ENCODE measurements at regions not wholly inside any gene's neighbourhood (a gene's known extent, or its start where the extent isn't known, plus 50 kb on each side); places are given as distances from the start of the nearest gene placed in this dataset.

DNA sequence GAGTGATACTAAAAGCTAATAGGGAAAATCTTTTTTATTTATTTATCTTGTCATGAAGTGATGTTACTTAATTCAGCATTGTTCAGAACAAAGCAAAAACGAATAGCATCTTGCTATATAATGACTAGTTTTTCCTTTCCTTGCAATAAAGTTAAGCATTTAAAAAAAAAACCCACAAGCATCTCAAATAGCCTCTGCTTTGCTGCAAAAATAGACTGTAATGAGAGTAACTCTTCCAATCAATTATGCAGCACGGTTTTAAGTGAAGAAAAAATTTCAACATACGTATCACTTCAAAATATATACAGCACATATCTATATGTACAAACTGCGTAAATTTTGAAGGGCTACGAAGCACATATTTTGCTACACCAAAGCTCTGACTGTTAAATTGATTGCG is 153.3 kb upstream of the VRK2 start:
- DNase-seq: no peak

DNA sequence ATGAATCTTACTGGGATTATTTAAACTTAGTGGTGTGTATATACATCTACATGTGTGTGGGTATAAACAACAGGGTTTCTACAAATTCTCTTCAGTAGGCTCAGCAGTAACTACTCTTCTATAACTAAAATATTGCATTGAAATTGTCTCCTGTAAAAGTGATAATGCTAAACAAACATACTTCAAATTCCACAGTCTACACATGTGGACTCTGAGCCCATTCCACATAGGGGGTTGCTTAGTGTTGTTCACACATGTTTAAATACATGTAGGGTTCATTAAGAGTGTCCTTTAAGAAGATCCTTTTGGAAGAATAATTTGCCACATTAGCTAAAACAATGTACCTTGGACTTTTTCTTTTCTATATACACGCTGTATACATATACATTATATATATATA is 152.8 kb upstream of the VRK2 start:
- DNase-seq: no peak

DNA sequence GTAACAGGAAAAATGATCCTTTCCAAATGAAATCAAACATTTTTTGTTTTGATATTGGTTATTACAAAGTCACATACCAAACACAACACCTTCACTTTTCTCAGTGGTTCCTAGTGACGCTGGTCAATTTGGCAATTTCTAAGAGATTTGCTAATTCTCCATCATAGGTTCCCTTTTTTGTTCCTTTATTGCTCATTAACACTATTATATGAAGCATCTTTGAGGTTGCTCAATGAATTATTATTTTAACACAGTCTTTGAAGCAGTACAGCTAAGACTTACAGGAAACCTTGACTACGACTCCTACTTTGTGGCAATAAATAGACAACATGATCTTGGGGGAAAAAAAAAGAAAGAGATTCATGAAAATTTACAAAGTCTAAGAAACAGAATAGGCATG is 152.2 kb upstream of the VRK2 start:
- DNase-seq: no peak

DNA sequence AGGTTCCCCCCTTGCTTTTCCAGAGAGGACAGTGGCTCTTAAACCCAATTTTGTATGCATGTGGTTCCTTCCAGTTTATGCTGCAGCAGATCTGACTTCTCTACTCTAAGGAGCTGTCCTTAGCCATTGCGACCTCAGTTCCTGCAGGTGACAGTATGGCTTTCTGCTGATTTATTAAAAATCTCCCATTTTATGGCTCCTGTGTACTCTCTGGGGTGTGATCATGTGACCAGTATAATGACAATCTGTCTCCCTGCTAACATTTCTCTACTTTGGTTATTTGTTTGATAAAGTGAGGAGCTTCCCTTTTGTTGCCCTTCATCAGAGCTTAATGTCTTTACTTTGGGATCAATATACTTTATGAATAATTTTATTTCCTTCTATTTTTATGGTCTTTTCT is 148.7 kb upstream of the VRK2 start:
- no peak for DNase-seq

DNA sequence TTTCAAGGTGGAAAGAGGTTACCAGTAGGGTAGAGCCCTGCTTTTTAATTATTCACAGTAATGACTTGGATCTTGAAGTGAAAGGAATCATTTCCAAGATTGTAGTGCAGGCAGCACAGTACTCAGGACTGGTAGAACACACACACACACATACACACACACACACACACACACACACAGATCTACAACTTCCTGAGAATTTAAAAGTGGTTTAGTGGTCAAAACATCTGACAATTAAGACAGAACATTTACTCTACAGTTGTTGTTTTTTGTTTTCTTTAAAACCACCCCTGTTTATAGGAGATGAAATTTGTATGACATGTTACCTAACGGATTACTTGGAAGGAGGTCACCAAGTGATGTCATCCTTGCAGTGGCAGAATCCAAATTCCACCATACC is 146.7 kb upstream of the VRK2 start:
- no peak for DNase-seq

DNA sequence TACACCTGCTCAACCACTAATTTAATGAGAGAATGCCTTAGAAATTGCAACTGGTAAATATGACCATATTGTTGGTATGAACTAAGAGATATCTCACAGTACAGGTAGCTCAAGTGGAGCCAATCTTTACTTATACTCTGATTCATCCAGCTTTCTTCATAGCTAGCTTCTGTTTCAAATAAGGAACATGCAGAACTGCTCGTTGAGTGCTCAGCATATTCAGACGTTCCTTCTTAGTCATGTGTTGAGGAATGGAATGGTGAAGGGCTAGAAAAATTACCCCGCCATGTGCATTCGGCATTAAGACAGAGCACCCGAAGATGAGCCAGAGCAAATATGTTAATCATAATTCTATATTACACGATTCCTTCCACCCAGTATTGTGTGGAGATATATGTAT is 144.0 kb upstream of the VRK2 start:
- DNase-seq: no peak

DNA sequence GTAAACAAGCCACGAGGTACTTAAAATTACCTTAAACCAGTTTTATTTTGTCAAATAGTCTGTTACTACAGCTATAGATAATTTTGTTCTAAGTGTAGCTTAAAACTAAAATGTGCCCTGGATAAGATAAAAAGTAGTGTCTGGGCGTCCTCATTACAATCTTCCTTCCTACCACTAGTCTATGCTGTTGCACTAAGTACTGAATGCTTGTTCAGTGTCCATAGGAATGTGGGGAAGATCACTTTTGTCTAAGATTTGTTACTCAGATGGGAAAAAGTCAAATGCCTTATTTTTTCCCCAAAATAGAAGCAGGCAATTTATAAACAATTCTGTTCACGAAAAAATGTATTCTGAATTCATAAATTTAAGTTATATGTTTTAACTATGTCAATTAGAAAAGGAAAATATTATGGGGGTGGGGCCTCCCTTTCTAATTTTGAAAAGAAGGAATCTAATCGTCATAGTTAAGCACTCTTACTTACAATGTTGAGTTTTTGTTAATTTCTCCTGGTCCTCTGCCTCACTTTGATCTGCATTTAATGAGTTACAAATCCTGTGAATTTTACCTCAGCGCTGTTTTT is 140.4 kb upstream of the VRK2 start:
- DNase-seq: no peak

DNA sequence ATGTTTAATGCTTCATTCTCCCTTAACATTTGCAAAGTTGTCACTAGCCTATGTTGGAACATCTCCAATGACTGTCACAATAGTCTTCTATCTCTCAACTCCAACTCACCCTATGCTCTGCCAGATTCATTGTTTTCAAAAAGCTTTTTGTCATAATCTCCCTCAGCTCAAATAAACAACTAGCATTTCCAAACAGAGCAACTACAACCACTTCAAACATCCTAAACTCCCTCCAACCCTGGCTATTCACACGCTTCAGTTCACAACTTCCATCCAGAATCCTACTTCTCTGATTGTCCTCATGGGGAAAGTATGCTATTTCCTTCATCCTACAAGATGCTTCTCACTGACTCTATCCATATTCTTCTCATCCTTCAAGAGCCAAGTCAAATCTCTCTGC is 139.2 kb upstream of the VRK2 start:
- DNase-seq: no peak

DNA sequence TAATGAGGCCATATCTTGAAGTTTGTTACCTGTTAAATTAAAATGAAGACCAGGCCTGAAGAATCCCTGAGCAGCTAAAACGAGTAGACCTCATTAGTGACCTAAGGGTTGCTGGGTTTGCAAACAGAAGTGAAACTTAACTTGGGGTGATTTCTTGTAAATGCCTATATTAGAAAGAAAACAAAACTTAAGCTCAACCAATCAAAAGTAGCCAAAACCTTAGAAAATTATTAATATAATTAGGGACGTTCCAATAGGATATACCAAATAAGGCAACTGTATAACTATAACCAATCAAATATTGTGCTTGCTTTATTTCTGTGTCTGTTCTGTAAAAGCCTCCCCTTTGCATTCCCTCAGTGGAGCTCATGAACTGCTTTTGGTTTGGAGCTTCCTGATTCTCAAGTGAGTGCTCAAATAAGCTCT is 137.9 kb upstream of the VRK2 start:
- no peak for DNase-seq

DNA sequence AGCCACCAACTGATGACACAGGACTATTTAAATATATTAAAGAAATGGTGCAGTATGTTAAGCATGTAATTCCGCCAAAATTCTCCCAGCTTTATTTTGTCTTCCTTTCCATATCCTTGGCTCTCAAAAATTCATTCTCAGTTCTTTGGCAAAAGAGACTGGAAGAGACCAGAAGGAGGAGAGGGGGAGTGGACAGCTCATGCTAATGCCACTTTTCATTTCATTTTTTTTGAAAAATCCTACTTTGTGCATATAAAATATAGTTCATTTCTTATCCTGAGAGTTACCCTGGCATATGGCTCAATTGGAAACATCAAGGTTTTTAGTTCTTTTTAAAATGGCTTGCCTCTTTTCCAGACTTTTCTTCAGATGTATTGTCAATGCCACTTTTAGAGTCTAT is 128.5 kb upstream of the VRK2 start:
- no peak for DNase-seq

DNA sequence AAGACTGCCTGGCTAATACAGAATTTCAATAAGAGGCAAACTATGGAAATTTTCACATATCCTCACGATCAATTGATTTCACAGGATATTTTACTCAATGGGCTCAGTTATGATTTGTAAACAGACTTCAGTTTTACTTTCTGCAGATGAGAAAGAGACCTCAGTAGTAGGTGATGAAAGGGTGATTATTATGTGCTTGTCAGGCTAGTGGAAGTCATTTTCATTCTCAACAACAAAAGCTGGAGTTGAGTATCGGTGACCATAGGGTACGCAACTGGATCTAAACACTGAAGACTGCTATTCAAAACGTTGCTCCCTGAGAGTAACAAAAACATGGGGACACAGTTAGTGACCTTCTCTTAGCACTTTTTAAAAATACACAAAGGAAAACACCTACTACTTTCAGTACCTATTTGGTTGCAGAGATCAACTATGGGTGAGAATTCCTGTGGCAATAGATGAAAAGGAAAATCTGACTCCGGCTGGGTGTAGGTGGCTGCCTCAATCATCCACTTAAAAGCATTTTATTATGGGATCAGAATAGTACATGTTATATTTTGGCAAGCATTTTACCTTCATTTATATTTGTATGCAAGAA is 126.2 kb upstream of the VRK2 start:
- no peak for DNase-seq

DNA sequence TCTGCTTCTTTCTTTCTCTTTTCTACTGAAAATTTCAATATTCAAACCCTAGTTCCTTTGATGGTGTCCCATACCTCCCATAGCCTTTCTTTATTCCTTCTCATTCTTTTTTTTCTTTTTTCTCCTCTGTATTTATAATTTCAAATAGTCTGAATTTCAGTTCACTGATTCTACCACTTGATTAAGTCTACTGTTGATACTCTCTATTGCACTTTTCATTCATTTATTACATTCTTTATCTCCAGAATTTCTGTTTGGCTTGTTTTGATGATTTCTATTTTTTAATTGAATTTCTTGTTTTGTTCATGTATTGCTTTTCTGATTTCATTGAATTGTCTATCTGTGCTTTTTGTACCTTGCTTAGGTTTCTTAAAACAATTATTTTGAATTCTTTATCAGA is 111.9 kb upstream of the VRK2 start:
- no peak for DNase-seq

DNA sequence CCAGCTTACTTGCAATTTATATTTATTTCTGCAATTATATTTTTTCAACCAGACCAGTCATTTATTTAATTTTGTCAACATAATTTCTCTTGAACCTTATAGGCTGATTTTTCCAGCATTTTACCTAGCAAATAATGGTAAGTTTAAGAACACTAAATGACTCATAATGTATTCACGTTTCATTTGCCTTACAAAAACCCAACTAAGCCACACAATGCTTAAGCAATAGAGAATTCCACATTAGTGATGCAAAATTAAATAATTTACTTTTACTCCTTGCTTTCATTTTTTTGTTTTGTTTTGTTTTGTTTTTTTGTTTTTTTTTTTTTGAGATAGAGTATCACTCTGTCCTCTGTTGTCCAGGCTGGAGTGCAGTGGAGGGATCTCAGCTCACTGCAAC is 110.4 kb upstream of the VRK2 start:
- no peak for DNase-seq

DNA sequence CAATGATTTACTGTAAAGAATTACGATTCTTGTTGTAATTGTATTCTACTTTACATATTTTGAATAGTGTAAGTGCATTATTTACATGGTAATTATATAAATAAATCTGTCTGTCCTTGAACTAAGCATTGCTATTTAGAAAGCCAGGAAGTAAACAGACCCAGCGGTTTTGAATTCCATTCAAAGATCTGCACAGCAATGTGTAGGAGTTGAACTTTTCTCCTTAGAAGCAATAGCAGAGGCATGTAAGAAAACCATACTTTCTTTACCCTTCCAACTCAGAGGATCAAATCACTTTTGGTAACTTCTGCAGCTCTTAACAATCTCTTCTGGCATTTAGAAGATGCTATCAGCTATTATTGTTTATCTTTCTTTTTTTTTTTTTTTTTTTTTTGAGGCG is 109.2 kb upstream of the VRK2 start:
- DNase-seq: no peak

DNA sequence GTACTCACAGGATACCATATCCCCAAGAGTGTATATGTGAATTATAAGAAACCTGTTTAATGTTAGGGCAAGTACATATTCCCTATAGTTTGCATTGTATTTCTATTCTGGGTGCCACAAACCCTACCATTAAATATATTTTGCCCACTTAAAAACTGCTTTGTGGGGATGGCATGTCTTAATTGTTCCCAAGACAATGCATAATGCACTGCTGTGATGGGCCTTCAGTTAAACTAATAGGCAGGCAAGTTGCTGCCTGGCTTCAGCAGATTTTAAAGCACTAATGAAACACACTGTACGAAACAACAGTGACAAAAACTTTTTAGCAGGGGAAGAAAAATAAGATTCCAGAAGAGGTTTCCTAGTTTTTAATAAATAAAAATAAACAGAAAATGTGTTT is 104.8 kb upstream of the VRK2 start:
- no peak for DNase-seq

DNA sequence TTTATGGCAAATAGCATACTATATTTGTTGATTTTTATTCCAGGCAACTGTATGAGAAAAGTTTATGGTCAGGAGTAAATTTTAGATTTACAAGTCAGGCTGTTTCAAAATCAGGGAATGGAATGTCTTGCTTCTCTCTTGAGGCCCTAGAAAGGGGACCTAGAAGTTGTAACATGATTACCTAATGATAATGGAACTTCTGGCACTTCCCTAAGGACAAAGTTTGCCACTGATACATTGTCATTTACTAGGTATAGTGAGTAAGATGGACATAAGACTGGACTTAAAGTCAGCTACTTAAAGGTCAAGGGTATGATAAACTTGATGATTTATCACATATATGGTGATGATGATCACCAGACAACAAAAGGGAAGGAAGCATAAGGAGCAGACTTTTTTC is 103.3 kb upstream of the VRK2 start:
- DNase-seq: no peak

DNA sequence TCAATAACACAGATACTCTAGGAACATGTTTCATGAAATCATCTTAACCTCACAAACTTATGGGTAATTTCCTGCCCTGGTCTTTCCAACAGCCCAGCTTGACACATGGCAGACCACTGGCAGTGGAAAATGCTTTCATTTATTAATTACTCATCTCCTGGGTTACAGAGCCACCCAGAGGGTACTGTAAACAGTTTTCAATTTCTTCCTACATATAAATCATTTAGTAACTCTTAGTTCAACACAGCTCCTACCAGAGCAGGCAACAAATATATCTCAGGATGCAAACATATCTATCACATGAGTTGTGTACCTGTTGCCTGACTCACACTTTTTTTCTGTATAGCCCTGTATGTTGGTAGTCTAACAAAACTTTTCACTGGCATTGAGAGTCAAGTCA is 99.2 kb upstream of the VRK2 start:
- no peak for DNase-seq

DNA sequence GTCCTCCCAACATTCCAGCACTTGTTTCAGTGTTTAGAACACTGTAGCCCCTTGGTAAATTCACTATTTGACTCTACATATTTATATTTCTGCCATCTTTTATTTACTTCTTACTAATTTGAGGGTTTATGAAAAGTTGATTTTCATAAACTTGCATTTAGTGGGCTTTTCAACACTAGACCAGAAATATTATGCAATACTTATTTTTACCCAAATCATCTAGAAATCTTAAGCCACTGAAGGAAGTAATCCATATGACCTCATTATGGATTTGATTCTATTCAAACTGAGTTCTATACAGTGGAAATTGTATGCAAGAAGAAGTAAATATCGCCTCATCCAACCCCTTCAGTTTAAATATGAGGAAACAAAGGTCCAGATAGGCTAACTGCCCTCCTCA is 92.6 kb upstream of the VRK2 start:
- DNase-seq: no peak

DNA sequence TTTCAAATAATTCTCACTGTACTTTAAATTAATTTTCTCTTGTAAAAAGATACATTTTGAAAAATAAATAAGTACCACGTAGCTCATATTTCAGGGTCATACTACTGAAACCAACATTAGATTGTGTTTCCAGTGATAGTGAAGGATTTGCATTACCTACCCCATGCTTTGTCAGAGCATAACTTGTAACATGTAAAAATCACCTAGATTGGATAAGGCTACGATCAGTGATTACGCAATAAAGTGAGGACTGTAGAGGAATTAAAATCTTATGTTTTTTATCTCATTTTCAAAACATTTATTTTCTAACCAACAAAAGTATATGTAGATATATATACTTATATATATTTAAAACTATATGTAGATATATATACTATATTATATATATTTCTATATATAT is 89.4 kb upstream of the VRK2 start:
- no peak for DNase-seq

DNA sequence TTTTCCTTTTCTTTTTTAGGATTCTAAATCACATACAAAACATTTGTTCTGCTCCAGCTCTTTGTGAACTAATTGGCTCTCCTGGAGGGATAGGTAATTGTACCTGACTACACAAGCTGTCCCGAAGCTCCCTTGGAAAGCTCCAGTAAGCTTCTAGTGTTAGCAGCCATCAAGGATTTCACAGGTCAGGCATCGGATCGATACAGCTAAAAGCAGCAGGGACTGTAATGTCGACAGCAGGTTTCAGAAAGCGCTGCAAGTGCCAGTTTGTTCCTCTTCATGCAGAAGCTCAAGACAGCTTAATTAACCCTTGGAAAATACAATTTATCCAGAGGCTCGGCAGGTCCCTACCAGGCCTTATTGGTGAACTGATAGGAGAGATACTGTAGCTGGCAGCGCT is 87.2 kb upstream of the VRK2 start:
- DNase-seq: no peak

DNA sequence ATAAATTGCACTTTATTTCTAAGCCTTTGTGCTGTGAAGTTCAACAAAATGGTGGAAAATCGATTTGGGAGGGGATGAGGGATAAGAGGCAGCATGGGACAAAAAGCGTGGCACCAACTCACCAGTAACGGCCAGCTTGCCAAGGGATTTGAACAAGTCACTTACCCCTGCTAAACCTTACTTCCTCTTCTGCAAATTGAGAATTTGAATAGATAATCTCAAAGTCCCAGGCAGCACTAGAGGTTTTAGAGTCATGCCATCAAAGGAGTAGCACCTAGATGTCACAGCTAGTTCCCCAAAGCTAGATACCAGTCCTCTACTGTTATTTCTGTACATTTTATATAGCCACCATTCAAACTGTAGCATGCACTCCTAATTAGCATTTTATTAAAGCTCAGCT is 83.7 kb upstream of the VRK2 start:
- DNase-seq: no peak

DNA sequence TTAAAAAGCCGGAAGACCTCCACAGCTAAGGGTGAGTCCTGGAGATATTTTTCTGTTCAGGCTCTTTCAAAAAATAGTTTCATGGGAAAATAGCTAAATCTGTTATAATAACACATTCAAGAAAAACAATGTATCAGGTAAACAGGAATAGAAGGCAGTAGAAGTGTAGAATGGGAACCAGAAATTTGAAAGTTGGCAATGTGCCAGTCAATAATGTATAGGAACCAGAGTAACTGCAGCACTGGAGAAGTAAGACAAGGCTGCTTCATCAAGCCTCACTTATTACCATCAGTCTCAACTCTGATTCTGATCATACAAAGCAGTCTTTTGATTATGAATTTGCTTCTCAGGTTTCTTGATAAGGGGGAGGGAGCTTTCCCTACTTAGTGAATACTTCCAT is 81.4 kb upstream of the VRK2 start:
- no peak for DNase-seq

DNA sequence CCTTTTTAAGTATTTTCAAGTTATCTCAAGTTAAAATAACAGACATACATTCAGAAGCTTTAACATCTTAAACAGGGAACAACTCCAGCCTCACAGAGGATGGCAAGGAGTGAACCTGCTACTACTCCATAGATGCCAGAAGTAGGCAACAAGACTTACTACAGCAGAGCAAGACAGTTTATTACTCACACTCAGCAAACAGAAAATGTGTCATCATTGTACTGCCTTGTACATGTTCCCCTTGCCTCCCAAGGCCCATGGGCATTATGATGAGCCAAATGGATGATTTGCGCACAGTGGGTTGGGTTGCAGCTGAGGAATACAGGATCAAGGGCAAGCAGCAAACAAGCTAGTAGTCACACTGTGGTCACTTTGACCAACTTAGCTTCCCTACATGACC is 80.6 kb upstream of the VRK2 start:
- DNase-seq: no peak

DNA sequence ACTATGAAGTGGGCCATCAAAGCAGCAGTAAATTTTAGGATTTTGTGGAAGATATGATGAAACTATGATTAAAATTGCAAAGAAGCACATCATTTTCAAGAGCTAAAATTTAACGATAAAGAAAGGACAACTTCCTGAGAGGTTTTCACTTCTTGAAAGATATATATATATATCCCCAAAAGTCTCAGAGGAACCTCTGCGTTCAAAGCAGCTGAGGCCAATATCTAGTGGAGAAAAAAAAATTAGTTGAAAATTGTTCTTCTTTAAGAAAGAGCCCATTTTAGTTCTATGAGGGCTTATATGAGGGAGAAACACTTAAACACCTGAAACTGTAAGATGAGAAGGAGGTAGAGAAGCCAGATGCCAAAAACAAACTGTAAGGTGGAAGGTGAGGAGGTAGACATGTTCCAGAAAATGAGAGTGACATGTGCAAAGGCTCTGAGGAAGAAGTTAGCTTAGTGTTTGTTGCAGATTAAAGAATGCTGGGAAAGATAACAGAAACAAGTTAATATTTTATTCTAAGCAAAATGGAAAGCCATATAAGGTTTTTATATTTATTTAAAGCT is 72.9 kb upstream of the VRK2 start:
- DNase-seq: no peak

DNA sequence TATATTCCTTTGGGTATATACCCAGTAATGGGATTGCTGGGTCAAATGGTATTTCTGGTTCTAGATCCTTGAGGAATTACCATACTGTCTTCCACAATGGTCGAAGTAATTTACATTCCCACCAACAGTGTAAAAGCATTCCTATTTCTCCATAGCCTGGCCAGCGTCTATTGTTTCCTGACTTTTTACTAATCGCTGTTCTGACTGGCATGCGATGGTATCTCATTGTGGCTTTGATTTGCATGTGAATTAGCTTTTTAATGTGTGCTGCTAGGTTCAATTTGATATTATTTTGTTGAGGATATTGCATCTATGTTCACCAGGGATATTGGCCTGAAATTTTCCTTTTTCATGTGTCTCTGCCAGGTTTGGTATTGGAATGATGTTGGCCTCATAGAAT is 67.4 kb upstream of the VRK2 start:
- DNase-seq: no peak
